ENCODE measurements at regions not wholly inside any gene's neighbourhood (a gene's known extent, or its start where the extent isn't known, plus 50 kb on each side); places are given as distances from the start of the nearest gene placed in this dataset.

DNA sequence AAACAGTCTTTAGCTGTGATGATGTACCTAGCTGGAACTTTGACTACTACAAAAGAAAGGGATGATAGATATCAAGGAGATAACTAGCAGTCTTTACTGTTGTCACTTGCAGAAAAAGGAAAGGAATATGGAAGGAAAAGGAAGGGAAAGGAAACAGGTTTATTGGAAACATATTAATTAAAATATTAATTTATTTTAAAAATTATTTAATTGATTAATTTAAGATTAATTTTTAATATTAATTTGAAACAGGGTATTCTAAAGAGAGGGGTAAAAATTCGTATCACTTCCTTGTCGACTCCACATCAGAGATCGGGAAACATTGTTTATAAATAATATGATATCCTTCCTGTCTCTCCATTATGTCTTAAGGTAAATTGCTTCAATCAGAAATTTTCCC is 186.5 kb upstream of the IL15 start:
- TF ChIP-seq, protein P1, sequence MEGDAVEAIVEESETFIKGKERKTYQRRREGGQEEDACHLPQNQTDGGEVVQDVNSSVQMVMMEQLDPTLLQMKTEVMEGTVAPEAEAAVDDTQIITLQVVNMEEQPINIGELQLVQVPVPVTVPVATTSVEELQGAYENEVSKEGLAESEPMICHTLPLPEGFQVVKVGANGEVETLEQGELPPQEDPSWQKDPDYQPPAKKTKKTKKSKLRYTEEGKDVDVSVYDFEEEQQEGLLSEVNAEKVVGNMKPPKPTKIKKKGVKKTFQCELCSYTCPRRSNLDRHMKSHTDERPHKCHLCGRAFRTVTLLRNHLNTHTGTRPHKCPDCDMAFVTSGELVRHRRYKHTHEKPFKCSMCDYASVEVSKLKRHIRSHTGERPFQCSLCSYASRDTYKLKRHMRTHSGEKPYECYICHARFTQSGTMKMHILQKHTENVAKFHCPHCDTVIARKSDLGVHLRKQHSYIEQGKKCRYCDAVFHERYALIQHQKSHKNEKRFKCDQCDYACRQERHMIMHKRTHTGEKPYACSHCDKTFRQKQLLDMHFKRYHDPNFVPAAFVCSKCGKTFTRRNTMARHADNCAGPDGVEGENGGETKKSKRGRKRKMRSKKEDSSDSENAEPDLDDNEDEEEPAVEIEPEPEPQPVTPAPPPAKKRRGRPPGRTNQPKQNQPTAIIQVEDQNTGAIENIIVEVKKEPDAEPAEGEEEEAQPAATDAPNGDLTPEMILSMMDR (IDR thresholded peaks at IDR 0.05; ENCODE audit: low read depth, low read length, poor library complexity, severe bottlenecking) = no peak
- TF ChIP-seq EZH2phosphoT487 (IDR thresholded peaks at IDR 0.05; ENCODE audit: borderline replicate concordance, low read length) = no peak
